Fibroblast of lung (primary cell): ENCODE measurements at regions not wholly inside any gene's neighbourhood (a gene's known extent, or its start where the extent isn't known, plus 50 kb on each side); places are given as distances from the start of the nearest gene placed in this dataset.

ENCODE experiments used
- EZH2 ChIP-seq: IDR thresholded peaks from 2 replicates; pipeline ENCODE4 v1.5.1; 2012; ENCODE audit warnings: low read length, control low read depth, mild to moderate bottlenecking; ENCODE audit errors: missing control alignments
- TF ChIP-seq, protein P1 (sequence below), 2 donors: IDR thresholded peaks in 1 of 2; conservative IDR thresholded peaks in 1 of 2; 1 replicate in 1 of 2; 2 replicates in 1 of 2; pipeline ENCODE4 v1.5.1; 2011 to 2012; ENCODE audit warnings: low read length in 2 of 2, control low read depth in 1 of 2, inconsistent platforms in 1 of 2, low read depth in 1 of 2, mild to moderate bottlenecking in 1 of 2

DNA sequence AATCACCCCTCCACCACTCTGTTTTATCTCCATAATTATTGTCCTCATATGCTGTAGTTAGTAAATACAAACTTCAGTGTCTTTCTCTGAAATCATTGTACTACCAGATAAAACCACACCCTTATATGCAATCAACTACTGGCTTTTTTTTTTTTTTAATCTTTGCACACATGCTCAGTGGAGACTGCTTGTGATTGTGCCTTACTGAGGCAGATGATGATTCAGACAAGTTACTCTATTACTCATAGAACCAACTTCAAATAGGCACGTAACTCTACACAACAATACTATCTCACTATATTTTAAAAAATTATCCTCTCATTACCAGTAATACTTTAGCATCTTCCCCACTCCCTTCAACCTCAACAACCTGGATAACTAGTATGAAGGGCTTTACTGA lies 1278.4 kb upstream of the PIK3C3 start:
- TF ChIP-seq, protein P1, sequence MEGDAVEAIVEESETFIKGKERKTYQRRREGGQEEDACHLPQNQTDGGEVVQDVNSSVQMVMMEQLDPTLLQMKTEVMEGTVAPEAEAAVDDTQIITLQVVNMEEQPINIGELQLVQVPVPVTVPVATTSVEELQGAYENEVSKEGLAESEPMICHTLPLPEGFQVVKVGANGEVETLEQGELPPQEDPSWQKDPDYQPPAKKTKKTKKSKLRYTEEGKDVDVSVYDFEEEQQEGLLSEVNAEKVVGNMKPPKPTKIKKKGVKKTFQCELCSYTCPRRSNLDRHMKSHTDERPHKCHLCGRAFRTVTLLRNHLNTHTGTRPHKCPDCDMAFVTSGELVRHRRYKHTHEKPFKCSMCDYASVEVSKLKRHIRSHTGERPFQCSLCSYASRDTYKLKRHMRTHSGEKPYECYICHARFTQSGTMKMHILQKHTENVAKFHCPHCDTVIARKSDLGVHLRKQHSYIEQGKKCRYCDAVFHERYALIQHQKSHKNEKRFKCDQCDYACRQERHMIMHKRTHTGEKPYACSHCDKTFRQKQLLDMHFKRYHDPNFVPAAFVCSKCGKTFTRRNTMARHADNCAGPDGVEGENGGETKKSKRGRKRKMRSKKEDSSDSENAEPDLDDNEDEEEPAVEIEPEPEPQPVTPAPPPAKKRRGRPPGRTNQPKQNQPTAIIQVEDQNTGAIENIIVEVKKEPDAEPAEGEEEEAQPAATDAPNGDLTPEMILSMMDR (conservative IDR thresholded peaks at IDR 0.05 in 1 of 2, IDR thresholded peaks at IDR 0.05 in 1 of 2; ENCODE audit: low read depth in 1 of 2, low read length in 2 of 2) = no peak
- no peak for TF ChIP-seq EZH2
